ENCODE measurements at regions not wholly inside any gene's neighbourhood (a gene's known extent, or its start where the extent isn't known, plus 50 kb on each side); places are given as distances from the start of the nearest gene placed in this dataset.

- TF ChIP-seq BMI1 (IDR thresholded peaks at IDR 0.05; ENCODE audit: borderline replicate concordance) (no peak), HDAC2 (IDR thresholded peaks at IDR 0.05) (no peak), RAD51 (IDR thresholded peaks at IDR 0.05) (peak; percentile 40; the same call in 1 of the 2 replicates), CHD1 (IDR thresholded peaks at IDR 0.05; ENCODE audit: low read depth, low read length) (no peak), CTCF (IDR thresholded peaks at IDR 0.05 in 2 of 3, conservative IDR thresholded peaks at IDR 0.05 in 1 of 3; ENCODE audit: control insufficient read depth in 2 of 3, extremely low read depth in 1 of 3, insufficient read depth in 1 of 3, low read depth in 3 of 3, low read length in 3 of 3) (no peak)
Observed at GRCh38 chrX:25069209-25069608, 53.4 kb upstream of the ARX start.
